ENCODE measurements at regions not wholly inside any gene's neighbourhood (a gene's known extent, or its start where the extent isn't known, plus 50 kb on each side); places are given as distances from the start of the nearest gene placed in this dataset.

DNA sequence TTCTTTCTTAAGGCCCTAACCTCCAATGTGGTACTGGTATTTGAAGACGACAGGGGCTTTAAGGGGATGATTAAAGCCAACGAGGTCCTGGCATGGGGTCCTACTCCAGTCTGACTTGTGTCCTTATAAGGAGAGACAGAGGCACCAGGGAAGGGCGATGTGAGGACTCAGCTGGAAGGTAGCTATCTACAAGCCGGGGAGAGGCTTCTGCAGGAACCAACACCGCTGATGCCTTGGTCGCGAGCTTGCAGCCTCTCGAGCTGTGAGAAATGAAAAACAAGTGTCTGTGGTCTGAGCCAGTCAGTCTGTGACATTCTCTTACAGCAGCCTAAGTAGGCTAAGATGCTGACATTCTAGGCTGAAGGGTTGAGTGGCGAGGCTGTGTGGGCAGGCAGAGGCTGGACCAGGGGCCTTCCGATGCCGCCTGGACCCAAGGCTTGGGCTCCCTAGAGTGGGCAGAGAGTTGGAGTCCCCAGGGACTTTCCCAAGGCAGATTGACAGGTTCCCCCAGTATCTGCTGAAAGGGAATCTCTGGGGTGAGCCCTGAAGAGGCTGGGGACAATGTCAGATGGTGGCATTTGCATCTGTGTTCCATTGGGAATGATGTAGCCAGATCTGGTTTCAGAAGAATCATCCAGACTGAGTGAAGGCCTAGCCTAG lies 322.9 kb upstream of the HS6ST1 start:
- no peak overlapping the region for H3K4me3 ChIP-seq (ENCODE audit: control insufficient read depth in 2 of 3, extremely low read depth in 1 of 3, insufficient read depth in 2 of 3, low read depth in 1 of 3, low read length in 3 of 3)
- no peaks in the 10 kb centered on the region for H3K79me2 ChIP-seq (ENCODE audit: control insufficient read depth, insufficient read depth, low read length)
- no peak overlapping the region for H3K9ac ChIP-seq (ENCODE audit: control insufficient read depth, extremely low read depth, insufficient read depth, low read length)
- H3K4me2 ChIP-seq (ENCODE audit: control insufficient read depth, extremely low read depth, insufficient read depth, low read depth, low read length), result no peak overlapping the region
- no peaks in the 10 kb centered on the region for H3K9me1 ChIP-seq (ENCODE audit: control insufficient read depth, extremely low read depth, insufficient read depth, low read length)
- no peaks in the 10 kb centered on the region for H3K36me3 ChIP-seq (ENCODE audit: control insufficient read depth in 2 of 2, extremely low read depth in 1 of 2, insufficient read depth in 2 of 2, low read length in 2 of 2)
- no peaks in the 10 kb centered on the region for H4K20me1 ChIP-seq (ENCODE audit: control insufficient read depth, extremely low read depth, insufficient read depth, low read length)
- TF ChIP-seq, protein P1, sequence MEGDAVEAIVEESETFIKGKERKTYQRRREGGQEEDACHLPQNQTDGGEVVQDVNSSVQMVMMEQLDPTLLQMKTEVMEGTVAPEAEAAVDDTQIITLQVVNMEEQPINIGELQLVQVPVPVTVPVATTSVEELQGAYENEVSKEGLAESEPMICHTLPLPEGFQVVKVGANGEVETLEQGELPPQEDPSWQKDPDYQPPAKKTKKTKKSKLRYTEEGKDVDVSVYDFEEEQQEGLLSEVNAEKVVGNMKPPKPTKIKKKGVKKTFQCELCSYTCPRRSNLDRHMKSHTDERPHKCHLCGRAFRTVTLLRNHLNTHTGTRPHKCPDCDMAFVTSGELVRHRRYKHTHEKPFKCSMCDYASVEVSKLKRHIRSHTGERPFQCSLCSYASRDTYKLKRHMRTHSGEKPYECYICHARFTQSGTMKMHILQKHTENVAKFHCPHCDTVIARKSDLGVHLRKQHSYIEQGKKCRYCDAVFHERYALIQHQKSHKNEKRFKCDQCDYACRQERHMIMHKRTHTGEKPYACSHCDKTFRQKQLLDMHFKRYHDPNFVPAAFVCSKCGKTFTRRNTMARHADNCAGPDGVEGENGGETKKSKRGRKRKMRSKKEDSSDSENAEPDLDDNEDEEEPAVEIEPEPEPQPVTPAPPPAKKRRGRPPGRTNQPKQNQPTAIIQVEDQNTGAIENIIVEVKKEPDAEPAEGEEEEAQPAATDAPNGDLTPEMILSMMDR (optimal IDR thresholded peaks at IDR 0.05 in 1 of 3, IDR thresholded peaks at IDR 0.05 in 1 of 3, conservative IDR thresholded peaks at IDR 0.05 in 1 of 3; ENCODE audit: extremely low read depth in 1 of 3, insufficient read depth in 2 of 3, low read length in 3 of 3), result no peak
- TF ChIP-seq EZH2 (IDR thresholded peaks at IDR 0.05; ENCODE audit: low read length), result no peak
- H3K27ac ChIP-seq (ENCODE audit: control insufficient read depth, insufficient read depth, low read length), result no peak overlapping the region
- no peaks in the 10 kb centered on the region for H3K4me1 ChIP-seq (ENCODE audit: control insufficient read depth, extremely low read depth, insufficient read depth, low read length)
- no peak for FAIRE-seq
- H3K27me3 ChIP-seq (ENCODE audit: control insufficient read depth, extremely low read depth, insufficient read depth, low read length), result no peaks in the 10 kb centered on the region
- H2AFZ ChIP-seq (ENCODE audit: control insufficient read depth, low read length), result no peak overlapping the region
- no peak for DNase-seq (ENCODE audit: low read depth, low spot score)
- dilution Hi-C loops (cut with MboI; ENCODE audit: extremely low pct_ligation_motif_present, low sequenced_read_pairs), result no loop called here
- H3K9me3 ChIP-seq (ENCODE audit: control insufficient read depth, low read depth, low read length), result no peaks in the 10 kb centered on the region

DNA sequence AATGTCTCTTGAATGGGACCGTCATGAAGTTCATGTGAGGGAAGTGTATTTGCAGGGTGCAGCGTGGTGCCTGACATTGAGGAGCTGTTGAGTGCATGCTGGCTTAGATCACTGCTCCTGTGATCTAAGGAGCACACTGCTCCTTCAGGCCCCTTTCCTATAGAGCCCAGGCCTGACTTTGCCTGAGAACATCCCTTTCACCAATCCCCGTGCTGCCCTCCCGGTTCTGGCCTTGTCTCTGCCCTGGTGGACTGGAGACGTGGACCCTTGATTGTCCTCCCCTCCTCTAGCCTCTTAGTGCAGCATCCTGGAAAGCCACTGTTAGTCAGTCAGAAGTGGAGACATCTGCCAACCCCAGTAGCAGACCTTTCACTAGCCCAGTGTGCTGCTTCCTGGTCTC lies 323.6 kb upstream of the HS6ST1 start:
- DNase-seq (ENCODE audit: low read depth, low spot score) (no peak), FAIRE-seq (no peak)
- no peak overlapping the region for H3K9ac ChIP-seq (ENCODE audit: control insufficient read depth, extremely low read depth, insufficient read depth, low read length)

More for the DNA sequence above, 323.6 kb upstream of the HS6ST1 start:
- Histone ChIP-seq H3K4me3 (ENCODE audit: control insufficient read depth in 2 of 3, extremely low read depth in 1 of 3, insufficient read depth in 2 of 3, low read depth in 1 of 3, low read length in 3 of 3) (no peak overlapping the region), H3K36me3 (ENCODE audit: control insufficient read depth in 2 of 2, extremely low read depth in 1 of 2, insufficient read depth in 2 of 2, low read length in 2 of 2) (no peaks in the 10 kb centered on the region), H4K20me1 (ENCODE audit: control insufficient read depth, extremely low read depth, insufficient read depth, low read length) (no peaks in the 10 kb centered on the region), H3K79me2 (ENCODE audit: control insufficient read depth, insufficient read depth, low read length) (no peaks in the 10 kb centered on the region), H2AFZ (ENCODE audit: control insufficient read depth, low read length) (no peak overlapping the region), H3K9me1 (ENCODE audit: control insufficient read depth, extremely low read depth, insufficient read depth, low read length) (no peaks in the 10 kb centered on the region), H3K4me1 (ENCODE audit: control insufficient read depth, extremely low read depth, insufficient read depth, low read length) (no peaks in the 10 kb centered on the region), H3K9me3 (ENCODE audit: control insufficient read depth, low read depth, low read length) (no peaks in the 10 kb centered on the region), H3K27ac (ENCODE audit: control insufficient read depth, insufficient read depth, low read length) (no peak overlapping the region), H3K27me3 (ENCODE audit: control insufficient read depth, extremely low read depth, insufficient read depth, low read length) (no peaks in the 10 kb centered on the region), H3K4me2 (ENCODE audit: control insufficient read depth, extremely low read depth, insufficient read depth, low read depth, low read length) (no peak overlapping the region)
- dilution Hi-C loops (cut with MboI; ENCODE audit: extremely low pct_ligation_motif_present, low sequenced_read_pairs), result no loop called here
- TF ChIP-seq, protein P1 (optimal IDR thresholded peaks at IDR 0.05 in 1 of 3, IDR thresholded peaks at IDR 0.05 in 1 of 3, conservative IDR thresholded peaks at IDR 0.05 in 1 of 3; ENCODE audit: extremely low read depth in 1 of 3, insufficient read depth in 2 of 3, low read length in 3 of 3), result no peak
- no peak for TF ChIP-seq EZH2 (IDR thresholded peaks at IDR 0.05; ENCODE audit: low read length)
